ENCODE measurements at regions not wholly inside any gene's neighbourhood (a gene's known extent, or its start where the extent isn't known, plus 50 kb on each side); places are given as distances from the start of the nearest gene placed in this dataset.

DNA sequence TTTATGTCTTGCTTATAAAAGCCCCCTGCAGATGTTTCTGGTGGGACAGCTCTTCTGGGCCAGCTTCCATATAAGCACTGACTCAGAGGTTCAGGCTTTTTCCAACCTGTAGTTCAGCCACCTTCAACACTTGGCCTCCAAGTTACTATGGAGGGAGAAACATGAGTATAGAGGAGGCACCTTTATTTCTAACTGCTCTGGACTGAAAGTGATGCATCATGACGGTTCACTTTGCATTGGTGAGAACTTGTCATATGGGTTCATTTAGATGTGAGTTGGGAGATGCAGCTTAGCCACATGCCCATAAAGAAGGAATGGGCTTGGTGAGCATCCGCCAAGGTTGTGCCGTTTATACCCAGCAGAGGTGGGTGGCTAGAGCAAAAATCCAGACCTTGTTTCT is 58.8 kb upstream of the CFAP161 start:
- TF ChIP-seq, protein P1, sequence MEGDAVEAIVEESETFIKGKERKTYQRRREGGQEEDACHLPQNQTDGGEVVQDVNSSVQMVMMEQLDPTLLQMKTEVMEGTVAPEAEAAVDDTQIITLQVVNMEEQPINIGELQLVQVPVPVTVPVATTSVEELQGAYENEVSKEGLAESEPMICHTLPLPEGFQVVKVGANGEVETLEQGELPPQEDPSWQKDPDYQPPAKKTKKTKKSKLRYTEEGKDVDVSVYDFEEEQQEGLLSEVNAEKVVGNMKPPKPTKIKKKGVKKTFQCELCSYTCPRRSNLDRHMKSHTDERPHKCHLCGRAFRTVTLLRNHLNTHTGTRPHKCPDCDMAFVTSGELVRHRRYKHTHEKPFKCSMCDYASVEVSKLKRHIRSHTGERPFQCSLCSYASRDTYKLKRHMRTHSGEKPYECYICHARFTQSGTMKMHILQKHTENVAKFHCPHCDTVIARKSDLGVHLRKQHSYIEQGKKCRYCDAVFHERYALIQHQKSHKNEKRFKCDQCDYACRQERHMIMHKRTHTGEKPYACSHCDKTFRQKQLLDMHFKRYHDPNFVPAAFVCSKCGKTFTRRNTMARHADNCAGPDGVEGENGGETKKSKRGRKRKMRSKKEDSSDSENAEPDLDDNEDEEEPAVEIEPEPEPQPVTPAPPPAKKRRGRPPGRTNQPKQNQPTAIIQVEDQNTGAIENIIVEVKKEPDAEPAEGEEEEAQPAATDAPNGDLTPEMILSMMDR (IDR thresholded peaks at IDR 0.05) = no peak
- TF ChIP-seq POLR2A (IDR thresholded peaks at IDR 0.05) = no peak
